ENCODE measurements at regions not wholly inside any gene's neighbourhood (a gene's known extent, or its start where the extent isn't known, plus 50 kb on each side); places are given as distances from the start of the nearest gene placed in this dataset.

GRCh38 chr12:41680155-41680554, 464.5 kb downstream of the GXYLT1 start:
- Histone ChIP-seq H4K20me1 (ENCODE audit: control insufficient read depth, insufficient read depth) (no peaks in the 10 kb centered on the region), H3K4me3 (no peak overlapping the region), H2AFZ (ENCODE audit: control insufficient read depth, low read depth, low read length) (no peak overlapping the region), H3K27me3 (replicated peaks in 1 of 2; ENCODE audit: control insufficient read depth in 2 of 2, insufficient read depth in 2 of 2, low read length in 1 of 2) (no peaks in the 10 kb centered on the region), H3K27ac (ENCODE audit: control insufficient read depth, insufficient read depth) (no peak overlapping the region), H3K9me3 (replicated peaks; ENCODE audit: control insufficient read depth, insufficient read depth, low read length) (no peaks in the 10 kb centered on the region), H3K79me2 (ENCODE audit: control insufficient read depth, insufficient read depth, low read length) (no peaks in the 10 kb centered on the region), H3K36me3 (ENCODE audit: control insufficient read depth in 2 of 2, insufficient read depth in 2 of 2, low read length in 1 of 2) (no peaks in the 10 kb centered on the region), H3K4me2 (ENCODE audit: control insufficient read depth, insufficient read depth) (no peak overlapping the region), H3K9ac (ENCODE audit: control insufficient read depth, insufficient read depth, low read length) (no peak overlapping the region), H3K4me1 (ENCODE audit: control insufficient read depth, insufficient read depth, low read length) (no peaks in the 10 kb centered on the region)
- ATAC-seq (no peak), FAIRE-seq (no peak), DNase-seq (ENCODE audit: low read depth, low spot score) (no peak)
- ChIA-PET RAD21 (ENCODE audit: unreplicated experiment) (no interaction called here), CTCF (no interaction called here), SMC1A (ENCODE audit: uncharacterized antibody, unreplicated experiment) (no interaction called here), POLR2A (no interaction called here)
- in situ Hi-C loops (cut with MboI) = no loop called here
- TF ChIP-seq CBX5 (IDR thresholded peaks at IDR 0.05; ENCODE audit: low read depth) (no peak), SRF (IDR thresholded peaks at IDR 0.05; ENCODE audit: low read depth in 2 of 2, low read length in 2 of 2) (no peak), RUNX3 (IDR thresholded peaks at IDR 0.05; ENCODE audit: low read length) (no peak), TCF12 (IDR thresholded peaks at IDR 0.05; ENCODE audit: low read depth, low read length) (no peak), IKZF1 (conservative IDR thresholded peaks at IDR 0.05) (no peak), LARP7 (IDR thresholded peaks at IDR 0.05) (no peak), MEF2B (IDR thresholded peaks at IDR 0.05; ENCODE audit: partially characterized antibody, poor library complexity, severe bottlenecking) (no peak)
- intact Hi-C loops (cut with micrococcal nuclease; ENCODE audit: unreplicated experiment) = no loop called here
- BruUV-seq (replicated peaks) = no TSS peak
- 0% methylated on average over 1 of the region's 1 CpG for WGBS (ENCODE audit: insufficient coverage, insufficient replicate concordance, low lambda C conversion rate, missing lambda C conversion rate)

- no TSS peak for BruUV-seq (replicated peaks)
- no peak overlapping the region for H3K27ac ChIP-seq (ENCODE audit: control insufficient read depth, insufficient read depth)
- ATAC-seq = no peak
- RAD21 ChIA-PET (ENCODE audit: unreplicated experiment) = no interaction called here
- H3K79me2 ChIP-seq (ENCODE audit: control insufficient read depth, insufficient read depth, low read length) = no peaks in the 10 kb centered on the region
- CTCF ChIA-PET = interaction anchor here (1.4 kb wide), 1 partner anchor 304 kb away, joined by 3 read pairs; no protein-coding TSS in a partner anchor
- no peak for TF ChIP-seq BCL3 (IDR thresholded peaks at IDR 0.05; ENCODE audit: borderline replicate concordance, insufficient read depth, low read depth, low read length, poor library complexity, severe bottlenecking)
- TF ChIP-seq CTCF (IDR thresholded peaks at IDR 0.05 in 2 of 3, conservative IDR thresholded peaks at IDR 0.05 in 1 of 3; ENCODE audit: control insufficient read depth in 2 of 3, extremely low read depth in 1 of 3, insufficient read depth in 1 of 3, low read depth in 3 of 3, low read length in 3 of 3) = 0 out of 6 replicates have a peak, but pooled peaks of 1 of the 3 experiments have one; percentile 5
- no peaks in the 10 kb centered on the region for H3K9me3 ChIP-seq (replicated peaks; ENCODE audit: control insufficient read depth, insufficient read depth, low read length)
- no peak overlapping the region for H2AFZ ChIP-seq (ENCODE audit: control insufficient read depth, low read depth, low read length)
- no peaks in the 10 kb centered on the region for H3K27me3 ChIP-seq (replicated peaks in 1 of 2; ENCODE audit: control insufficient read depth in 2 of 2, insufficient read depth in 2 of 2, low read length in 1 of 2)
- no peak overlapping the region for H3K9ac ChIP-seq (ENCODE audit: control insufficient read depth, insufficient read depth, low read length)
- no peak overlapping the region for H3K4me2 ChIP-seq (ENCODE audit: control insufficient read depth, insufficient read depth)
- 7% methylated on average over 4 of the region's 4 CpGs for WGBS (ENCODE audit: insufficient coverage, insufficient replicate concordance, low lambda C conversion rate, missing lambda C conversion rate)
- no peaks in the 10 kb centered on the region for H4K20me1 ChIP-seq (ENCODE audit: control insufficient read depth, insufficient read depth)
- in situ Hi-C loops (cut with MboI) = no loop called here
- intact Hi-C loops (cut with micrococcal nuclease; ENCODE audit: unreplicated experiment) = no loop called here
- POLR2A ChIA-PET = no interaction called here
- SMC1A ChIA-PET (ENCODE audit: uncharacterized antibody, unreplicated experiment) = no interaction called here
- FAIRE-seq = no peak
- H3K4me1 ChIP-seq (ENCODE audit: control insufficient read depth, insufficient read depth, low read length) = no peaks in the 10 kb centered on the region
- H3K4me3 ChIP-seq = no peak overlapping the region
- no peaks in the 10 kb centered on the region for H3K36me3 ChIP-seq (ENCODE audit: control insufficient read depth in 2 of 2, insufficient read depth in 2 of 2, low read length in 1 of 2)
- no peak for DNase-seq (ENCODE audit: low read depth, low spot score)
Observed at GRCh38 chr12:41663598-41664265, 475.6 kb downstream of the PDZRN4 start.

Measured in GM12878 (cell line).